Liver (tissue), 7 donors: ENCODE measurements at regions not wholly inside any gene's neighbourhood (a gene's known extent, or its start where the extent isn't known, plus 50 kb on each side); places are given as distances from the start of the nearest gene placed in this dataset.
"Not testable (repeated sequence)": the region's sequence is repeated elsewhere in the genome, so short reads cannot be mapped to it uniquely, and the experiment has no call there.

ENCODE experiments used
- DNase-seq: peaks from one replicate; pipeline ENCODE4 v3.0.0-alpha.2; 2017; ENCODE audit warnings: low spot score
- H3K27ac ChIP-seq, 2 donors: one replicate each; pipeline ENCODE4 v1.7.0; 2013; ENCODE audit warnings: inconsistent platforms in 2 of 2, low read length in 2 of 2, control low read depth in 1 of 2, low read depth in 1 of 2, mild to moderate bottlenecking in 1 of 2
- H3K27me3 ChIP-seq, 4 donors: one replicate each; pipeline versions ENCODE4 v1.6.1 to v1.7.0; 2013; ENCODE audit warnings: low read length in 3 of 4, inconsistent platforms in 1 of 4, mild to moderate bottlenecking in 1 of 4, moderate library complexity in 1 of 4; ENCODE audit not compliant: control insufficient read depth in 4 of 4, insufficient read depth in 4 of 4
- H3K36me3 ChIP-seq, 4 donors: one replicate each; pipeline versions ENCODE4 v1.6.1 to v1.7.0; 2013; ENCODE audit warnings: low read length in 3 of 4, mild to moderate bottlenecking in 3 of 4, low read depth in 1 of 4, moderate library complexity in 1 of 4; ENCODE audit not compliant: control insufficient read depth in 4 of 4, insufficient read depth in 3 of 4
- H3K4me1 ChIP-seq, 4 donors: one replicate each; pipeline versions ENCODE4 v1.6.1 to v1.7.0; 2013; ENCODE audit warnings: low read length in 3 of 4, mild to moderate bottlenecking in 3 of 4, moderate library complexity in 1 of 4; ENCODE audit not compliant: control insufficient read depth in 4 of 4, insufficient read depth in 4 of 4
- H3K4me3 ChIP-seq, 3 donors: one replicate each; pipeline versions ENCODE4 v1.6.1 to v1.7.0; 2013; ENCODE audit warnings: low read length in 3 of 3, control low read depth in 1 of 3, low read depth in 1 of 3, mild to moderate bottlenecking in 1 of 3
- H3K9ac ChIP-seq, 2 donors: one replicate each; pipeline ENCODE4 v1.7.0; 2013; ENCODE audit warnings: low read length in 2 of 2, mild to moderate bottlenecking in 2 of 2, moderate library complexity in 2 of 2, control low read depth in 1 of 2, low read depth in 1 of 2
- H3K9me3 ChIP-seq, 4 donors: one replicate each; pipeline versions ENCODE4 v1.6.1 to v1.7.0; 2013; ENCODE audit warnings: low read length in 3 of 4; ENCODE audit not compliant: control insufficient read depth in 4 of 4
- HNF4A ChIP-seq, 2 donors: conservative IDR thresholded peaks; 2 replicates each; pipeline ENCODE4 v1.6.1; 2016; ENCODE audit warnings: antibody characterized with exemption in 2 of 2, mild to moderate bottlenecking in 2 of 2
- HNF4G ChIP-seq: IDR thresholded peaks from 2 replicates; pipeline ENCODE4 v1.6.1; 2016; ENCODE audit warnings: antibody characterized with exemption
- JUND ChIP-seq, 2 donors: IDR thresholded peaks; 2 replicates each; pipeline ENCODE4 v1.6.1; 2016; ENCODE audit warnings: antibody characterized with exemption in 2 of 2
- NR2F2 ChIP-seq: IDR thresholded peaks from 2 replicates; pipeline ENCODE4 v1.6.1; 2016; ENCODE audit warnings: antibody characterized with exemption
- RXRA ChIP-seq, 2 donors: IDR thresholded peaks; 2 replicates each; pipeline ENCODE4 v1.6.1; 2017 to 2018; ENCODE audit warnings: antibody characterized with exemption in 2 of 2, mild to moderate bottlenecking in 1 of 2
- TAF1 ChIP-seq: conservative IDR thresholded peaks from 2 replicates; pipeline ENCODE4 v1.6.1; 2016; ENCODE audit warnings: antibody characterized with exemption, mild to moderate bottlenecking
- WGBS: extraction: QIAGEN DNeasy Blood & Tissue Kit; methylation state at CpG from one replicate; pipeline ENCODE4 v1.1.7; 2013; 5-methylcytosine and 5-hydroxymethylcytosine counted together
- TF ChIP-seq, protein P1 (sequence below): IDR thresholded peaks from 2 replicates; pipeline ENCODE4 v1.6.1; 2016; ENCODE audit warnings: antibody characterized with exemption, mild to moderate bottlenecking
- TF ChIP-seq, protein P2 (sequence below): IDR thresholded peaks from 2 replicates; pipeline ENCODE4 v1.6.1; 2016; ENCODE audit warnings: antibody characterized with exemption
- donor health status: healthy.
- donor health status: healthy.
- donor health status: healthy.
- donor health status: healthy.

DNA sequence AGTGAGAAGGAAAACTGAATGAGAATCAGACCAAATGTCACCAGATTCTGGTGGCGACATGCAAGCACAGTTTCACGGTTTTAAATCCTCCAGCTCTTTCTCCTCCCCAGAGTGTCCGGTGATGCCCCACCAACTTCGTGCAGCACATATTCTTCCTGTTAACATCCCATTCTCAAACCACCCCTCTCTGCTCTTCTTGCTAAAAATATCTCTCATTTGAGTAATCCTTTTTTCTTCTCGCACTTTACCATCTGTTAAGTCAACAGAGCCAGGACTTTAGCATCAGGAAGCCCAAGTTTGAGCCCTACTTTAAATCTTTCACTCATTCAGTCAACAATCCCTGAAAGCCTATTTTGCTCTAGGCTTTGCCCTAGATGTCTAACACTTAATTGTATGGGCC is 68.2 kb upstream of the VGLL4 start:
- Histone ChIP-seq H3K27ac (no peak overlapping the region), H3K9ac (no peak overlapping the region), H3K4me1 (peaks cover 0 to 5% (median 2%) of the 10 kb centered on the region in 4 donors), H3K27me3 (no peaks in the 10 kb centered on the region), H3K4me3 (no peak overlapping the region), H3K9me3 (peaks cover 0 to 6% (median 0%) of the 10 kb centered on the region in 4 donors), H3K36me3 (no peaks in the 10 kb centered on the region)
- 79% methylated on average over 5 of the region's 5 CpGs for WGBS
- DNase-seq: no peak
- TF ChIP-seq, protein P1, sequence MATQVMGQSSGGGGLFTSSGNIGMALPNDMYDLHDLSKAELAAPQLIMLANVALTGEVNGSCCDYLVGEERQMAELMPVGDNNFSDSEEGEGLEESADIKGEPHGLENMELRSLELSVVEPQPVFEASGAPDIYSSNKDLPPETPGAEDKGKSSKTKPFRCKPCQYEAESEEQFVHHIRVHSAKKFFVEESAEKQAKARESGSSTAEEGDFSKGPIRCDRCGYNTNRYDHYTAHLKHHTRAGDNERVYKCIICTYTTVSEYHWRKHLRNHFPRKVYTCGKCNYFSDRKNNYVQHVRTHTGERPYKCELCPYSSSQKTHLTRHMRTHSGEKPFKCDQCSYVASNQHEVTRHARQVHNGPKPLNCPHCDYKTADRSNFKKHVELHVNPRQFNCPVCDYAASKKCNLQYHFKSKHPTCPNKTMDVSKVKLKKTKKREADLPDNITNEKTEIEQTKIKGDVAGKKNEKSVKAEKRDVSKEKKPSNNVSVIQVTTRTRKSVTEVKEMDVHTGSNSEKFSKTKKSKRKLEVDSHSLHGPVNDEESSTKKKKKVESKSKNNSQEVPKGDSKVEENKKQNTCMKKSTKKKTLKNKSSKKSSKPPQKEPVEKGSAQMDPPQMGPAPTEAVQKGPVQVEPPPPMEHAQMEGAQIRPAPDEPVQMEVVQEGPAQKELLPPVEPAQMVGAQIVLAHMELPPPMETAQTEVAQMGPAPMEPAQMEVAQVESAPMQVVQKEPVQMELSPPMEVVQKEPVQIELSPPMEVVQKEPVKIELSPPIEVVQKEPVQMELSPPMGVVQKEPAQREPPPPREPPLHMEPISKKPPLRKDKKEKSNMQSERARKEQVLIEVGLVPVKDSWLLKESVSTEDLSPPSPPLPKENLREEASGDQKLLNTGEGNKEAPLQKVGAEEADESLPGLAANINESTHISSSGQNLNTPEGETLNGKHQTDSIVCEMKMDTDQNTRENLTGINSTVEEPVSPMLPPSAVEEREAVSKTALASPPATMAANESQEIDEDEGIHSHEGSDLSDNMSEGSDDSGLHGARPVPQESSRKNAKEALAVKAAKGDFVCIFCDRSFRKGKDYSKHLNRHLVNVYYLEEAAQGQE: no peak
- TF ChIP-seq HNF4G: no peak
- TF ChIP-seq TAF1: no peak
- TF ChIP-seq JUND (IDR thresholded peaks at IDR 0.05): no peak
- no peak for TF ChIP-seq NR2F2
- TF ChIP-seq, protein P2, sequence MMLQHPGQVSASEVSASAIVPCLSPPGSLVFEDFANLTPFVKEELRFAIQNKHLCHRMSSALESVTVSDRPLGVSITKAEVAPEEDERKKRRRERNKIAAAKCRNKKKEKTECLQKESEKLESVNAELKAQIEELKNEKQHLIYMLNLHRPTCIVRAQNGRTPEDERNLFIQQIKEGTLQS: no peak

DNA sequence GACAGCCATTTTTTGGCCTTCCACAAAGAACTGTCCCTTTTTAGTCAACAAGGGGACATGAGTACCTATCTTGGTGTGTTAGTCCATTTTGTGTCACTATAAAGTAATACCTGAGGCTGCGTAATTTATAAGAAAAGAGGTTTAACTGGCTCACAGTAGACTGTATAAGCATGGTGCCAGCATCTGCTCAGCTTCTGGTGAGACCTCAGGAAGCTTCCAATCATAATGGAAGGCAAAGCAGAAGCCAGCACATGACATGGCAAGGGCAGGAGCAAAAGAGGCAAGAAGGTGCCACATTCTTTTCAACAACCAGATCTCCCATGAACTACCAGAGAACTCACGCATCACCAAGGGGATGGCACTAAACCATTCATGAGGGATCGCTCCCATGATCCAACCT is 66.1 kb upstream of the VGLL4 start:
- 96% methylated on average over 3 of the region's 3 CpGs for WGBS
- DNase-seq: no peak

DNA sequence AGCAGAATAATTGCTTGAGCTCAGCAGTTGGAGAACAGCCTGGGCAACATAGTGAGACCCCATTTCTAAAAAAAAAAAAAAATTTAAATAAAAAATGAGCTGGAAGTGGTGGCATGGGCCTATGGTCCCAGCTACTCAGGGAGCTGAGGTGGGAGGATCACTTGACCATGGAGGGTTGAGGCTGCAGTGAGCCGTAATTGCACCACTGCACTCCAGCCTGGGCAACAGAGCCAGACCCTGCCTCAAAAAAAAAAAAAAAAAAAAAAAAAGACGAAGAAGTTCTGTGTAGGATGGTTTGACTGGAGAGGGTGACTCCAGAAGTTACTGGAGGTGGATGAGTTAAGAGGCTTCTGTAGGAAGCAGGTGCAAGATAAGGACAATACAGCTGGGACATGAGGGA is 63.4 kb upstream of the VGLL4 start:
- H3K36me3 ChIP-seq, H3K4me3 ChIP-seq, DNase-seq, H3K27ac ChIP-seq, H3K9me3 ChIP-seq, H3K27me3 ChIP-seq, H3K4me1 ChIP-seq, H3K9ac ChIP-seq: not testable (repeated sequence)
- 99% methylated on average over 2 of the region's 2 CpGs for WGBS

More for the DNA sequence above, 66.1 kb upstream of the VGLL4 start:
- peaks cover 0 to 6% (median 0%) of the 10 kb centered on the region in 4 donors for H3K9me3 ChIP-seq
- H3K4me1 ChIP-seq: no peaks in the 10 kb centered on the region
- no peak overlapping the region for H3K27ac ChIP-seq
- no peaks in the 10 kb centered on the region for H3K36me3 ChIP-seq
- H3K27me3 ChIP-seq: no peaks in the 10 kb centered on the region
- no peak overlapping the region for H3K9ac ChIP-seq
- TF ChIP-seq, protein P1: no peak
- TF ChIP-seq, protein P2: no peak
- TF ChIP-seq JUND (IDR thresholded peaks at IDR 0.05) (no peak), NR2F2 (no peak), HNF4A (conservative IDR thresholded peaks at IDR 0.05) (no peak), RXRA (IDR thresholded peaks at IDR 0.05) (no peak), TAF1 (no peak)
- H3K4me3 ChIP-seq: no peak overlapping the region
